MM.1S (cell line): ENCODE measurements at regions not wholly inside any gene's neighbourhood (a gene's known extent, or its start where the extent isn't known, plus 50 kb on each side); places are given as distances from the start of the nearest gene placed in this dataset.

ENCODE experiments used
- DNase-seq: peaks from one replicate; pipeline ENCODE4 v3.0.0-alpha.2; 2015
- H2AFZ ChIP-seq: fragments of 300-600 bp; sonication (generic); 2 replicates; pipeline ENCODE4 v1.6.0; 2016; ENCODE audit warnings: antibody characterized with exemption, low read length
- H3F3A ChIP-seq: fragments of 300-600 bp; sonication (generic); 2 replicates; pipeline ENCODE4 v1.6.1; 2016; ENCODE audit warnings: mild to moderate bottlenecking, antibody characterized with exemption, low read length, moderate library complexity, mixed read lengths; ENCODE audit not compliant: insufficient read depth
- H3K27ac ChIP-seq: fragments of 300-600 bp; sonication (generic); 2 replicates; pipeline ENCODE4 v1.5.1; 2016; ENCODE audit warnings: mild to moderate bottlenecking, low read length
- H3K27me3 ChIP-seq: fragments of 300-600 bp; sonication (generic); replicated peaks from 2 replicates; pipeline ENCODE4 v1.6.0; 2016; ENCODE audit warnings: low read length; ENCODE audit not compliant: insufficient read depth
- H3K36me3 ChIP-seq: fragments of 300-600 bp; sonication (generic); replicated peaks from 2 replicates; pipeline ENCODE4 v1.6.1; 2016; ENCODE audit warnings: mild to moderate bottlenecking, low read length, mixed read lengths; ENCODE audit not compliant: insufficient read depth
- H3K4me1 ChIP-seq: fragments of 300-600 bp; sonication (generic); 2 replicates; pipeline ENCODE4 v1.6.1; 2016; ENCODE audit warnings: low read length, mixed read lengths
- H3K4me2 ChIP-seq: fragments of 300-600 bp; sonication (generic); 2 replicates; pipeline ENCODE4 v1.6.0; 2016; ENCODE audit warnings: low read depth, low read length
- H3K4me3 ChIP-seq: fragments of 300-600 bp; sonication (generic); 2 replicates; pipeline ENCODE4 v1.5.1; 2016; ENCODE audit warnings: low read length, mixed read lengths
- H3K79me2 ChIP-seq: fragments of 300-600 bp; sonication (generic); 2 replicates; pipeline ENCODE4 v1.6.1; 2016; ENCODE audit warnings: mixed run types, low read length, mixed read lengths
- H3K9ac ChIP-seq: fragments of 300-600 bp; sonication (generic); 2 replicates; pipeline ENCODE4 v1.6.1; 2016; ENCODE audit warnings: low read length, mixed read lengths
- H3K9me2 ChIP-seq: fragments of 300-600 bp; sonication (generic); replicated peaks from 2 replicates; pipeline ENCODE4 v1.6.1; 2016; ENCODE audit warnings: mild to moderate bottlenecking, low read length, mixed read lengths; ENCODE audit not compliant: insufficient read depth
- H3K9me3 ChIP-seq: fragments of 300-600 bp; sonication (generic); replicated peaks from 2 replicates; pipeline ENCODE4 v1.6.1; 2016; ENCODE audit warnings: mild to moderate bottlenecking, low read length, mixed read lengths; ENCODE audit not compliant: insufficient read depth
- H4K20me1 ChIP-seq: fragments of 300-600 bp; sonication (generic); 2 replicates; pipeline ENCODE4 v1.6.1; 2016; ENCODE audit warnings: mild to moderate bottlenecking, low read length, moderate library complexity, mixed read lengths; ENCODE audit not compliant: insufficient read depth
- CTCF ChIP-seq: fragments of 300-600 bp; sonication (generic); IDR thresholded peaks from 2 replicates; pipeline ENCODE4 v1.5.1; 2016; ENCODE audit warnings: antibody characterized with exemption, low read length, mixed read lengths
- EZH2 ChIP-seq: fragments of 300-600 bp; sonication (generic); optimal IDR thresholded peaks from 2 replicates; pipeline ENCODE3; 2017; ENCODE audit warnings: low read depth, mild to moderate bottlenecking, antibody characterized with exemption, low read length, mixed read lengths
- EZH2phosphoT487 ChIP-seq: fragments of 300-600 bp; sonication (generic); IDR thresholded peaks from 2 replicates; pipeline ENCODE4 v1.6.1; 2018; ENCODE audit warnings: antibody characterized with exemption, low read length

GRCh38 chr3:139222100-139222657 is 121.6 kb upstream of the MRPS22 start:
- Histone ChIP-seq H3K4me1 (no peaks in the 10 kb centered on the region), H2AFZ (no peak overlapping the region), H3K9me2 (no peaks in the 10 kb centered on the region), H3K4me3 (no peak overlapping the region), H3K36me3 (no peaks in the 10 kb centered on the region), H3K79me2 (no peaks in the 10 kb centered on the region), H3F3A (no peaks in the 10 kb centered on the region), H4K20me1 (no peaks in the 10 kb centered on the region), H3K27me3 (no peaks in the 10 kb centered on the region), H3K9ac (no peak overlapping the region), H3K27ac (no peak overlapping the region), H3K9me3 (no peaks in the 10 kb centered on the region), H3K4me2 (no peak overlapping the region)
- TF ChIP-seq EZH2 (no peak), EZH2phosphoT487 (no peak), CTCF (no peak)
- DNase-seq = no peak

GRCh38 chr3:139225548-139225947 is 118.3 kb upstream of the MRPS22 start:
- Histone ChIP-seq H3K4me3 (no peak overlapping the region), H4K20me1 (no peaks in the 10 kb centered on the region), H3K4me2 (no peak overlapping the region), H3K27me3 (no peaks in the 10 kb centered on the region), H3F3A (no peaks in the 10 kb centered on the region), H3K9me3 (no peaks in the 10 kb centered on the region), H3K36me3 (no peaks in the 10 kb centered on the region), H3K4me1 (no peaks in the 10 kb centered on the region), H3K9me2 (no peaks in the 10 kb centered on the region), H3K27ac (no peak overlapping the region), H2AFZ (no peak overlapping the region), H3K79me2 (no peaks in the 10 kb centered on the region), H3K9ac (no peak overlapping the region)
- no peak for TF ChIP-seq EZH2
- no peak for TF ChIP-seq EZH2phosphoT487
- no peak for TF ChIP-seq CTCF
- no peak for DNase-seq

- Histone ChIP-seq H3K27me3 (no peaks in the 10 kb centered on the region), H3K27ac (no peak overlapping the region), H3K9me2 (no peaks in the 10 kb centered on the region), H3K4me2 (no peak overlapping the region), H4K20me1 (no peaks in the 10 kb centered on the region), H3K79me2 (no peaks in the 10 kb centered on the region), H3K4me3 (no peak overlapping the region), H3K9ac (no peak overlapping the region), H3K9me3 (no peaks in the 10 kb centered on the region), H2AFZ (no peak overlapping the region), H3K4me1 (no peaks in the 10 kb centered on the region), H3K36me3 (no peaks in the 10 kb centered on the region), H3F3A (no peaks in the 10 kb centered on the region)
- TF ChIP-seq EZH2phosphoT487 = no peak
- no peak for TF ChIP-seq CTCF
- TF ChIP-seq EZH2 = no peak
- DNase-seq = no peak
These were observed 117.1 kb upstream of the MRPS22 start for GRCh38 chr3:139226731-139227130.
